PFSK-1 (cell line): ENCODE measurements at regions not wholly inside any gene's neighbourhood (a gene's known extent, or its start where the extent isn't known, plus 50 kb on each side); places are given as distances from the start of the nearest gene placed in this dataset.

ENCODE experiments used
- SIN3A ChIP-seq: IDR thresholded peaks from 2 replicates; pipeline ENCODE4 v1.6.1; 2012; ENCODE audit warnings: mild to moderate bottlenecking, low read length, moderate library complexity, borderline replicate concordance; ENCODE audit not compliant: insufficient read depth
- TF ChIP-seq, protein P1 (sequence below), 2 experiments: IDR thresholded peaks; 2 replicates each; pipeline versions ENCODE4 v1.6.1 to v1.8.0; 2011 to 2012; ENCODE audit warnings: low read depth in 2 of 2, low read length in 2 of 2, control low read depth in 1 of 2, inconsistent platforms in 1 of 2, mild to moderate bottlenecking in 1 of 2, moderate library complexity in 1 of 2; ENCODE audit not compliant: insufficient read depth in 1 of 2

- TF ChIP-seq SIN3A, result no peak
- TF ChIP-seq, protein P1, sequence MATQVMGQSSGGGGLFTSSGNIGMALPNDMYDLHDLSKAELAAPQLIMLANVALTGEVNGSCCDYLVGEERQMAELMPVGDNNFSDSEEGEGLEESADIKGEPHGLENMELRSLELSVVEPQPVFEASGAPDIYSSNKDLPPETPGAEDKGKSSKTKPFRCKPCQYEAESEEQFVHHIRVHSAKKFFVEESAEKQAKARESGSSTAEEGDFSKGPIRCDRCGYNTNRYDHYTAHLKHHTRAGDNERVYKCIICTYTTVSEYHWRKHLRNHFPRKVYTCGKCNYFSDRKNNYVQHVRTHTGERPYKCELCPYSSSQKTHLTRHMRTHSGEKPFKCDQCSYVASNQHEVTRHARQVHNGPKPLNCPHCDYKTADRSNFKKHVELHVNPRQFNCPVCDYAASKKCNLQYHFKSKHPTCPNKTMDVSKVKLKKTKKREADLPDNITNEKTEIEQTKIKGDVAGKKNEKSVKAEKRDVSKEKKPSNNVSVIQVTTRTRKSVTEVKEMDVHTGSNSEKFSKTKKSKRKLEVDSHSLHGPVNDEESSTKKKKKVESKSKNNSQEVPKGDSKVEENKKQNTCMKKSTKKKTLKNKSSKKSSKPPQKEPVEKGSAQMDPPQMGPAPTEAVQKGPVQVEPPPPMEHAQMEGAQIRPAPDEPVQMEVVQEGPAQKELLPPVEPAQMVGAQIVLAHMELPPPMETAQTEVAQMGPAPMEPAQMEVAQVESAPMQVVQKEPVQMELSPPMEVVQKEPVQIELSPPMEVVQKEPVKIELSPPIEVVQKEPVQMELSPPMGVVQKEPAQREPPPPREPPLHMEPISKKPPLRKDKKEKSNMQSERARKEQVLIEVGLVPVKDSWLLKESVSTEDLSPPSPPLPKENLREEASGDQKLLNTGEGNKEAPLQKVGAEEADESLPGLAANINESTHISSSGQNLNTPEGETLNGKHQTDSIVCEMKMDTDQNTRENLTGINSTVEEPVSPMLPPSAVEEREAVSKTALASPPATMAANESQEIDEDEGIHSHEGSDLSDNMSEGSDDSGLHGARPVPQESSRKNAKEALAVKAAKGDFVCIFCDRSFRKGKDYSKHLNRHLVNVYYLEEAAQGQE (IDR thresholded peaks at IDR 0.05; ENCODE audit: insufficient read depth in 1 of 2, low read depth in 2 of 2, low read length in 2 of 2), result no peak
These were observed 97.8 kb downstream of the BANF2 start for GRCh38 chr20:17797579-17797978.
